Thoracic aorta (tissue), 2 donors: ENCODE measurements at regions not wholly inside any gene's neighbourhood (a gene's known extent, or its start where the extent isn't known, plus 50 kb on each side); places are given as distances from the start of the nearest gene placed in this dataset.
"Not testable (repeated sequence)": the region's sequence is repeated elsewhere in the genome, so short reads cannot be mapped to it uniquely, and the experiment has no call there.

ENCODE experiments used
- ATAC-seq: fragments of 150-250 bp; one replicate; pipeline ENCODE4 v1.8.0; 2017; ENCODE audit warnings: low read depth; ENCODE audit not compliant: insufficient number of reproducible peaks, low FRiP score
- DNase-seq: peaks from one replicate; pipeline ENCODE4 v3.0.0-alpha.2; 2020; ENCODE audit warnings: low spot score
- H3K27ac ChIP-seq, 2 donors: fragments of 200-600 bp; sonication (generic); 1 replicate in 1 of 2; 2 replicates in 1 of 2; pipeline ENCODE4 v1.5.1; 2016; ENCODE audit warnings: mild to moderate bottlenecking in 2 of 2, moderate library complexity in 2 of 2
- H3K27me3 ChIP-seq: fragments of 200-600 bp; sonication (generic); replicated peaks from 2 replicates; pipeline ENCODE4 v1.6.0; 2016; ENCODE audit warnings: mild to moderate bottlenecking; ENCODE audit not compliant: insufficient read depth
- H3K36me3 ChIP-seq: fragments of 200-600 bp; sonication (generic); one replicate; pipeline ENCODE4 v1.5.1; 2016
- H3K4me1 ChIP-seq, 2 donors: fragments of 200-600 bp; sonication (generic); 1 replicate in 1 of 2; 2 replicates in 1 of 2; pipeline versions ENCODE4 v1.5.1 to v1.6.0; 2016; ENCODE audit warnings: low read depth in 2 of 2, mild to moderate bottlenecking in 1 of 2; ENCODE audit not compliant: control insufficient read depth in 1 of 2
- H3K4me3 ChIP-seq: fragments of 200-600 bp; sonication (generic); 2 replicates; pipeline ENCODE4 v1.5.1; 2016; ENCODE audit warnings: mild to moderate bottlenecking
- H3K9me3 ChIP-seq: fragments of 200-600 bp; sonication (generic); 2 replicates; pipeline ENCODE4 v1.5.1; 2016
- TF ChIP-seq, protein P1 (sequence below): fragments of 200-600 bp; sonication (generic); IDR thresholded peaks from one replicate; pipeline ENCODE4 v1.5.1; 2019; ENCODE audit warnings: antibody characterized with exemption

GRCh38 chr14:88104710-88105109 lies 99.8 kb downstream of the GPR65 start:
- H3K9me3 ChIP-seq: peaks cover 6% of the 10 kb centered on the region
- no peak for ATAC-seq

DNA sequence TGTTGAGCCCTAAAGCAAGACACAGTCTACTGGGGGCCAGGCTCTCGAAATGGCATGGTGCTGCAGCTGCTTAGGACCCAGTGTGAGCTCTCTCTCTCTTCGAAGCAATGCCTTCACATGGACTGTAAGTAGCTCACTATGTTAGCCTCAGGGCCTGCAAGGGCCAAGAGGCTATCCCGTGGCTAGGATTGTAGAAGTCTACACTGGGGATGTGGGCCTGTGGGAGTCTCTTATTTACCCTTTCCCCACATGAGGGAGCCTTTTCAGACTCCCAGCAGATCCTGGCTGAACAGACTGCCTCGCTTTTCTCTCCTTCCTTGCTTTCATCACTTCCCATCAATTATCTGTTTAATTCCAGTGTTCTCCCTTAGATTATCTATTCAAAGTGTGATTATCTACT lies 101.4 kb downstream of the GPR65 start:
- ATAC-seq (no peak), DNase-seq (no peak)
- Histone ChIP-seq H3K27me3 (no peaks in the 10 kb centered on the region), H3K4me1 (no peaks in the 10 kb centered on the region), H3K36me3 (no peaks in the 10 kb centered on the region), H3K9me3 (peaks cover 6% of the 10 kb centered on the region), H3K4me3 (no peak overlapping the region), H3K27ac (no peak overlapping the region)
- TF ChIP-seq, protein P1, sequence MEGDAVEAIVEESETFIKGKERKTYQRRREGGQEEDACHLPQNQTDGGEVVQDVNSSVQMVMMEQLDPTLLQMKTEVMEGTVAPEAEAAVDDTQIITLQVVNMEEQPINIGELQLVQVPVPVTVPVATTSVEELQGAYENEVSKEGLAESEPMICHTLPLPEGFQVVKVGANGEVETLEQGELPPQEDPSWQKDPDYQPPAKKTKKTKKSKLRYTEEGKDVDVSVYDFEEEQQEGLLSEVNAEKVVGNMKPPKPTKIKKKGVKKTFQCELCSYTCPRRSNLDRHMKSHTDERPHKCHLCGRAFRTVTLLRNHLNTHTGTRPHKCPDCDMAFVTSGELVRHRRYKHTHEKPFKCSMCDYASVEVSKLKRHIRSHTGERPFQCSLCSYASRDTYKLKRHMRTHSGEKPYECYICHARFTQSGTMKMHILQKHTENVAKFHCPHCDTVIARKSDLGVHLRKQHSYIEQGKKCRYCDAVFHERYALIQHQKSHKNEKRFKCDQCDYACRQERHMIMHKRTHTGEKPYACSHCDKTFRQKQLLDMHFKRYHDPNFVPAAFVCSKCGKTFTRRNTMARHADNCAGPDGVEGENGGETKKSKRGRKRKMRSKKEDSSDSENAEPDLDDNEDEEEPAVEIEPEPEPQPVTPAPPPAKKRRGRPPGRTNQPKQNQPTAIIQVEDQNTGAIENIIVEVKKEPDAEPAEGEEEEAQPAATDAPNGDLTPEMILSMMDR: no peak

More at GRCh38 chr14:88104710-88105109, 99.8 kb downstream of the GPR65 start:
- DNase-seq: no peak
- TF ChIP-seq, protein P1: no peak
- Histone ChIP-seq H3K4me3 (no peak overlapping the region), H3K27me3 (no peaks in the 10 kb centered on the region), H3K27ac (no peak overlapping the region), H3K4me1 (no peaks in the 10 kb centered on the region), H3K36me3 (no peaks in the 10 kb centered on the region)

- not testable (repeated sequence) for ATAC-seq, H3K27me3 ChIP-seq, H3K4me3 ChIP-seq, H3K9me3 ChIP-seq, H3K27ac ChIP-seq, DNase-seq, H3K36me3 ChIP-seq
- H3K4me1 ChIP-seq: peaks cover 12 to 16% of the 10 kb centered on the region in 2 donors
These were observed 122.7 kb downstream of the GPR65 start for GRCh38 chr14:88127669-88128068.

GRCh38 chr14:88128816-88129215 lies 123.9 kb downstream of the GPR65 start:
- no peak for ATAC-seq
- H3K4me1 ChIP-seq: peaks cover 12 to 16% of the 10 kb centered on the region in 2 donors
- H3K36me3 ChIP-seq: no peaks in the 10 kb centered on the region
- H3K27ac ChIP-seq: no peak overlapping the region
- no peaks in the 10 kb centered on the region for H3K9me3 ChIP-seq
- no peaks in the 10 kb centered on the region for H3K27me3 ChIP-seq
- DNase-seq: no peak
- no peak overlapping the region for H3K4me3 ChIP-seq
- TF ChIP-seq, protein P1: no peak

GRCh38 chr14:88129306-88130056 lies 124.5 kb downstream of the GPR65 start:
- peak overlapping the region; percentile 30 for H3K4me3 ChIP-seq
- H3K36me3 ChIP-seq: no peaks in the 10 kb centered on the region
- H3K4me1 ChIP-seq: peaks cover 12 to 16% of the 10 kb centered on the region in 2 donors
- H3K27me3 ChIP-seq: no peaks in the 10 kb centered on the region
- ATAC-seq (peak; percentile 73), DNase-seq (peak; percentile 8)
- H3K9me3 ChIP-seq: no peaks in the 10 kb centered on the region
- TF ChIP-seq, protein P1: no peak
- peak overlapping the region in 1 of 2 donors; percentile 34 for H3K27ac ChIP-seq
